ENCODE measurements at regions not wholly inside any gene's neighbourhood (a gene's known extent, or its start where the extent isn't known, plus 50 kb on each side); places are given as distances from the start of the nearest gene placed in this dataset.

- no peak for DNase-seq
Measured at GRCh38 chr3:194995922-194996321, 275.0 kb downstream of the XXYLT1 start.

- no peak for DNase-seq
Measured at GRCh38 chr3:194996746-194997145, 274.2 kb downstream of the XXYLT1 start.

- no peak for DNase-seq
Measured at GRCh38 chr3:194998417-194998816, 272.5 kb downstream of the XXYLT1 start.

- DNase-seq, result no peak
Measured at GRCh38 chr3:194998948-194999347, 272.0 kb downstream of the XXYLT1 start.

GRCh38 chr3:194999491-194999890, 271.5 kb downstream of the XXYLT1 start:
- no peak for DNase-seq

GRCh38 chr3:195001261-195001660, 269.7 kb downstream of the XXYLT1 start:
- DNase-seq, result no peak

- peak in 1 of 2 donors; percentile 8 for DNase-seq
Measured at GRCh38 chr3:195001961-195002861, 268.7 kb downstream of the XXYLT1 start.

- DNase-seq, result no peak
Measured at GRCh38 chr3:195003006-195003892, 267.7 kb downstream of the XXYLT1 start.

GRCh38 chr3:195003893-195004289, 267.1 kb downstream of the XXYLT1 start:
- DNase-seq, result no peak

- DNase-seq, result no peak
Measured at GRCh38 chr3:195004512-195005250, 266.3 kb downstream of the XXYLT1 start.

- no peak for DNase-seq
Measured at GRCh38 chr3:195005251-195005620, 265.7 kb downstream of the XXYLT1 start.

GRCh38 chr3:195005759-195006510, 265.0 kb downstream of the XXYLT1 start:
- no peak for DNase-seq

- no peak for DNase-seq
Measured at GRCh38 chr3:195007151-195007550, 263.8 kb downstream of the XXYLT1 start.

GRCh38 chr3:195007766-195008165, 263.2 kb downstream of the XXYLT1 start:
- DNase-seq, result no peak

- DNase-seq, result no peak
Measured at GRCh38 chr3:195008816-195009215, 262.1 kb downstream of the XXYLT1 start.

GRCh38 chr3:195009616-195010015, 261.3 kb downstream of the XXYLT1 start:
- no peak for DNase-seq

GRCh38 chr3:195010551-195011100, 260.3 kb downstream of the XXYLT1 start:
- DNase-seq, result no peak

- DNase-seq, result no peak
Measured at GRCh38 chr3:195011231-195011834, 259.6 kb downstream of the XXYLT1 start.

GRCh38 chr3:195012100-195012499, 258.9 kb downstream of the XXYLT1 start:
- DNase-seq, result no peak

- DNase-seq, result no peak
Measured at GRCh38 chr3:195012571-195012970, 258.4 kb downstream of the XXYLT1 start.

Measured in stimulated activated CD4-positive, alpha-beta T cell treated with anti-CD3 and anti-CD28 coated beads, Interleukin-2, amount 100 ng/mL, for 24 hours (primary cell).